CD4-positive, alpha-beta T cell treated with Interleukin-10 for 1 hour (primary cell): ENCODE measurements at regions not wholly inside any gene's neighbourhood (a gene's known extent, or its start where the extent isn't known, plus 50 kb on each side); places are given as distances from the start of the nearest gene placed in this dataset.

Source experiments
- DNase-seq: peaks from one replicate; pipeline ENCODE4 v3.0.0-alpha.2; 2020

GRCh38 chr2:76447294-76447693 lies 736.6 kb upstream of the GCFC2 start:
- DNase-seq, result no peak

- DNase-seq, result no peak
Measured at GRCh38 chr2:76446872-76447271, 736.2 kb upstream of the GCFC2 start.

GRCh38 chr2:76445880-76446279 lies 735.2 kb upstream of the GCFC2 start:
- no peak for DNase-seq

GRCh38 chr2:76444732-76445131 lies 734.0 kb upstream of the GCFC2 start:
- no peak for DNase-seq

- DNase-seq, result no peak
Measured at GRCh38 chr2:76437564-76437963, 726.8 kb upstream of the GCFC2 start.

- no peak for DNase-seq
Measured at GRCh38 chr2:76429374-76429773, 718.7 kb upstream of the GCFC2 start.

GRCh38 chr2:76427452-76427851 lies 716.7 kb upstream of the GCFC2 start:
- no peak for DNase-seq

GRCh38 chr2:76415821-76416220 lies 705.1 kb upstream of the GCFC2 start:
- no peak for DNase-seq

GRCh38 chr2:76413436-76413835 lies 702.7 kb upstream of the GCFC2 start:
- DNase-seq, result no peak

GRCh38 chr2:76406134-76406855 lies 695.6 kb upstream of the GCFC2 start:
- DNase-seq, result no peak

- no peak for DNase-seq
Measured at GRCh38 chr2:76393356-76393755, 682.6 kb upstream of the GCFC2 start.

GRCh38 chr2:76391678-76392077 lies 681.0 kb upstream of the GCFC2 start:
- no peak for DNase-seq

- no peak for DNase-seq
Measured at GRCh38 chr2:76387294-76387693, 676.6 kb upstream of the GCFC2 start.

- no peak for DNase-seq
Measured at GRCh38 chr2:76385943-76386342, 675.2 kb upstream of the GCFC2 start.

GRCh38 chr2:76381624-76382023 lies 670.9 kb upstream of the GCFC2 start:
- no peak for DNase-seq

- no peak for DNase-seq
Measured at GRCh38 chr2:76378140-76378539, 667.4 kb upstream of the GCFC2 start.

GRCh38 chr2:76341439-76341838 lies 630.7 kb upstream of the GCFC2 start:
- DNase-seq, result no peak

- DNase-seq, result no peak
Measured at GRCh38 chr2:76332871-76333270, 622.2 kb upstream of the GCFC2 start.

GRCh38 chr2:76330865-76331264 lies 620.1 kb upstream of the GCFC2 start:
- no peak for DNase-seq

GRCh38 chr2:76326636-76327035 lies 615.9 kb upstream of the GCFC2 start:
- no peak for DNase-seq

- DNase-seq, result no peak
Measured at GRCh38 chr2:76323381-76323780, 612.7 kb upstream of the GCFC2 start.

- DNase-seq, result no peak
Measured at GRCh38 chr2:76320716-76321115, 610.0 kb upstream of the GCFC2 start.

- no peak for DNase-seq
Measured at GRCh38 chr2:76318848-76319360, 608.2 kb upstream of the GCFC2 start.

- no peak for DNase-seq
Measured at GRCh38 chr2:76316691-76317090, 606.0 kb upstream of the GCFC2 start.
